ENCODE measurements at regions not wholly inside any gene's neighbourhood (a gene's known extent, or its start where the extent isn't known, plus 50 kb on each side); places are given as distances from the start of the nearest gene placed in this dataset.

DNA sequence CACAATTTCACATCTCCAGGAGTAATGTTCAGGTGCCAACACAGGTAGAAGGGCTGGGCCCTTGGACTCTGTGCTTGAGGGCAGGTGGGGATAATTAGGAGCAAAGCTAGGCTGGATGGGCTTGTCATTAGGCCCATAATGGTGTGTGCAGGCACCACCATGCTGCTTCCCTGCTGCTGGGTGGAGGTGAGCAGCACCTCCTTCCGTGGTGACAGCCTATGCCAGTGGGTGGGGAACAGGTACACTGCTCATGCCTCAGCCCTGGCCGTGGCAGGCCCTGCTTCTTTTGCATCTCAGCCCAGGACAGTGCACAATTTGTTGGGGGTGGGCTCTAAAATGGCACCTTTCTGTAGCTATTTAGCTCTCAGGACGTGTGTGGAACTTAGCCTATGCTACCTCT is 955.5 kb downstream of the TMTC2 start:
- no peak for TF ChIP-seq CBX5 (IDR thresholded peaks at IDR 0.05; ENCODE audit: low read depth, low read length)
- TF ChIP-seq, protein P1, sequence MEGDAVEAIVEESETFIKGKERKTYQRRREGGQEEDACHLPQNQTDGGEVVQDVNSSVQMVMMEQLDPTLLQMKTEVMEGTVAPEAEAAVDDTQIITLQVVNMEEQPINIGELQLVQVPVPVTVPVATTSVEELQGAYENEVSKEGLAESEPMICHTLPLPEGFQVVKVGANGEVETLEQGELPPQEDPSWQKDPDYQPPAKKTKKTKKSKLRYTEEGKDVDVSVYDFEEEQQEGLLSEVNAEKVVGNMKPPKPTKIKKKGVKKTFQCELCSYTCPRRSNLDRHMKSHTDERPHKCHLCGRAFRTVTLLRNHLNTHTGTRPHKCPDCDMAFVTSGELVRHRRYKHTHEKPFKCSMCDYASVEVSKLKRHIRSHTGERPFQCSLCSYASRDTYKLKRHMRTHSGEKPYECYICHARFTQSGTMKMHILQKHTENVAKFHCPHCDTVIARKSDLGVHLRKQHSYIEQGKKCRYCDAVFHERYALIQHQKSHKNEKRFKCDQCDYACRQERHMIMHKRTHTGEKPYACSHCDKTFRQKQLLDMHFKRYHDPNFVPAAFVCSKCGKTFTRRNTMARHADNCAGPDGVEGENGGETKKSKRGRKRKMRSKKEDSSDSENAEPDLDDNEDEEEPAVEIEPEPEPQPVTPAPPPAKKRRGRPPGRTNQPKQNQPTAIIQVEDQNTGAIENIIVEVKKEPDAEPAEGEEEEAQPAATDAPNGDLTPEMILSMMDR (IDR thresholded peaks at IDR 0.05; ENCODE audit: control extremely low read depth in 1 of 3, insufficient read depth in 1 of 3, low read depth in 1 of 3, low read length in 3 of 3) = no peak
- no peak for TF ChIP-seq POLR2A (IDR thresholded peaks at IDR 0.05; ENCODE audit: control extremely low read depth in 1 of 2, low read depth in 2 of 2, low read length in 2 of 2)
- TF ChIP-seq TEAD4 (IDR thresholded peaks at IDR 0.05; ENCODE audit: low read depth, low read length) = no peak
- no peak for TF ChIP-seq YY1 (IDR thresholded peaks at IDR 0.05; ENCODE audit: low read depth, low read length)
- TF ChIP-seq, protein P2, sequence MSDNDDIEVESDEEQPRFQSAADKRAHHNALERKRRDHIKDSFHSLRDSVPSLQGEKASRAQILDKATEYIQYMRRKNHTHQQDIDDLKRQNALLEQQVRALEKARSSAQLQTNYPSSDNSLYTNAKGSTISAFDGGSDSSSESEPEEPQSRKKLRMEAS (IDR thresholded peaks at IDR 0.05) = no peak
- TF ChIP-seq MAFK (IDR thresholded peaks at IDR 0.05; ENCODE audit: low read depth, low read length) = no peak

Measured in H1 (cell line).